Tibial nerve (tissue), 4 donors: ENCODE measurements at regions not wholly inside any gene's neighbourhood (a gene's known extent, or its start where the extent isn't known, plus 50 kb on each side); places are given as distances from the start of the nearest gene placed in this dataset.

ENCODE experiments used
- EP300 ChIP-seq, 2 donors: sonication (generic); formaldehyde crosslinking; IDR thresholded peaks; one replicate each; pipeline ENCODE4 v1.6.1; 2017; ENCODE audit warnings: antibody characterized with exemption in 2 of 2, mild to moderate bottlenecking in 1 of 2
- POLR2A ChIP-seq, 2 donors: fragments of 450-650 bp; IDR thresholded peaks; one replicate each; pipeline ENCODE4 v1.6.1; 2017; ENCODE audit warnings: antibody characterized with exemption in 2 of 2, mild to moderate bottlenecking in 2 of 2, moderate library complexity in 2 of 2
- TF ChIP-seq, protein P1 (sequence below), 5 experiments: fragments of 200-600 bp in 3 of 5; fragments of 450-650 bp in 2 of 5; sonication (generic) in 3 of 5; IDR thresholded peaks; one replicate each; pipeline ENCODE4 v1.5.1; 2016 to 2019; ENCODE audit warnings: antibody characterized with exemption in 5 of 5, mild to moderate bottlenecking in 3 of 5, moderate library complexity in 2 of 5

DNA sequence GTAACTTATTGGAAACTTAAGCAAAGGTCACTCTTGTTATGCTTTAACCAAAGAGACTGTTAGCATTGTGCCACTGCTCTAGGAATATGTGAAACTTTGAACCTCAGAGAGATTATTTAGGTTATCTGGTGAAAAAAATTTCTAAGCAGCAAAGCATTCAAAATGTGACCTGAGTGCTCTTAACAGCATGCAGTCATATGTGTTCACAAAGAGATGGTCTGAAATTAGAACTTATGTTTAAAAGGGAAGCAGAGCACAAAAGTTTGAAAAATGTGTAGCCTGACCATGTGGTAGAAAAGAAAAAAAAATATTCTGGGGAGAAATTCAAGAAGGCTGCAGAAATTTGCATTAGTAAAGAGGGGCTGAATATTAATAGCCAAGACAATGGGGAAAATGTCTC lies 420.2 kb upstream of the CADM2 start:
- TF ChIP-seq, protein P1, sequence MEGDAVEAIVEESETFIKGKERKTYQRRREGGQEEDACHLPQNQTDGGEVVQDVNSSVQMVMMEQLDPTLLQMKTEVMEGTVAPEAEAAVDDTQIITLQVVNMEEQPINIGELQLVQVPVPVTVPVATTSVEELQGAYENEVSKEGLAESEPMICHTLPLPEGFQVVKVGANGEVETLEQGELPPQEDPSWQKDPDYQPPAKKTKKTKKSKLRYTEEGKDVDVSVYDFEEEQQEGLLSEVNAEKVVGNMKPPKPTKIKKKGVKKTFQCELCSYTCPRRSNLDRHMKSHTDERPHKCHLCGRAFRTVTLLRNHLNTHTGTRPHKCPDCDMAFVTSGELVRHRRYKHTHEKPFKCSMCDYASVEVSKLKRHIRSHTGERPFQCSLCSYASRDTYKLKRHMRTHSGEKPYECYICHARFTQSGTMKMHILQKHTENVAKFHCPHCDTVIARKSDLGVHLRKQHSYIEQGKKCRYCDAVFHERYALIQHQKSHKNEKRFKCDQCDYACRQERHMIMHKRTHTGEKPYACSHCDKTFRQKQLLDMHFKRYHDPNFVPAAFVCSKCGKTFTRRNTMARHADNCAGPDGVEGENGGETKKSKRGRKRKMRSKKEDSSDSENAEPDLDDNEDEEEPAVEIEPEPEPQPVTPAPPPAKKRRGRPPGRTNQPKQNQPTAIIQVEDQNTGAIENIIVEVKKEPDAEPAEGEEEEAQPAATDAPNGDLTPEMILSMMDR (IDR thresholded peaks at IDR 0.05), result no peak
- TF ChIP-seq EP300 (IDR thresholded peaks at IDR 0.05) (no peak), POLR2A (IDR thresholded peaks at IDR 0.05) (no peak)
